Ascending aorta (tissue), 2 donors: ENCODE measurements at regions not wholly inside any gene's neighbourhood (a gene's known extent, or its start where the extent isn't known, plus 50 kb on each side); places are given as distances from the start of the nearest gene placed in this dataset.

ENCODE experiments used
- DNase-seq, 2 donors: peaks; one replicate each; pipeline ENCODE4 v3.0.0-alpha.2; 2019; ENCODE audit warnings: low spot score in 2 of 2
- H3K27ac ChIP-seq, 2 donors: fragments of 200-600 bp; sonication (generic); one replicate each; pipeline ENCODE4 v1.5.1; 2016 to 2017; ENCODE audit warnings: mild to moderate bottlenecking in 1 of 2
- H3K27me3 ChIP-seq: fragments of 200-600 bp; sonication (generic); one replicate; pipeline ENCODE4 v1.5.1; 2017
- H3K36me3 ChIP-seq, 2 donors: fragments of 200-600 bp; sonication (generic); one replicate each; pipeline ENCODE4 v1.5.1; 2016
- H3K4me1 ChIP-seq, 2 donors: fragments of 200-600 bp; sonication (generic); one replicate each; pipeline ENCODE4 v1.5.1; 2016 to 2017; ENCODE audit warnings: mild to moderate bottlenecking in 1 of 2
- H3K4me3 ChIP-seq, 2 donors: fragments of 200-600 bp; sonication (generic); one replicate each; pipeline ENCODE4 v1.5.1; 2016 to 2017; ENCODE audit warnings: mild to moderate bottlenecking in 1 of 2
- H3K9me3 ChIP-seq, 2 donors: fragments of 200-600 bp; sonication (generic); one replicate each; pipeline ENCODE4 v1.5.1; 2016
- intact Hi-C: fragments of 100-400 bp; cut with DNase I; formaldehyde crosslinking; loops from one replicate; pipeline ENCODE4 v1.15.1; 2023
- TF ChIP-seq, protein P1 (sequence below), 3 experiments: fragments of 200-600 bp in 2 of 3; fragments of 450-650 bp in 1 of 3; sonication (generic) in 2 of 3; IDR thresholded peaks; one replicate each; pipeline ENCODE4 v1.5.1; 2016 to 2019; ENCODE audit warnings: antibody characterized with exemption in 3 of 3, mild to moderate bottlenecking in 1 of 3, moderate library complexity in 1 of 3

DNA sequence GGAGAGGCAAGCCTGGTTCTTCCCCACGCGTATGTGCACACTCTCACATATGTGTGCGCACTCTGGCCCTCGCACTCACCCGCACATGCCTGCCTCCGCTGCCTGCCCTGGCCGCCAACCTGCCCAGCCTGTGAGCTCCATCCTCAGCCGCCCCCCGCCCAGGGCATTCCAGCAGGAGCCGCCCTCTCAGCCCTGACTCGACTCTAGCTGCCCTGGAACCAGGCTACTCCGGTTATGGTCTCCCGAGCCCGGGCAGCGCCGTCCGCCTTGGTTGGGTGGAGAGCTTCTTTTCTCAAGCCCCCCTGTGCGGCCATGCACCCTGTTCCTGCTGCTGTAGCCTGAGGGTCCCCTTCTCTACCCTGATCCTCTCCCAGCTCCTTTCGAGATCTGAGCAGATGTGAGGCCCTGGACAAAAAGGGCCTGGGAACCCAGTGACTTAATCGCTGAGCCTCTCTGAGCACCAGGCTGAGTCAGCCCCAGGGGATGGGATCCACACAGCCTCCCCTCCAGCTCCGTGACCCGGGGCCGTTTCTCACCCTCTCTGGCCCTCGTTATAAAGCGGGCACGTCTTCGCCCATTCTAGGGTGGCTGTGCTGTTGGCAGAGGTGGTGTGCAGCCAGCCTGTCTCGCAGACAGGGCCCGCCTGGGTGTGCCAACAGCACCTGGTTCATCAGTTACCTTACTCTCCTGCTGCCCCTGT lies 191.5 kb downstream of the TEX29 start:
- Histone ChIP-seq H3K9me3 (no peaks in the 10 kb centered on the region), H3K27ac (no peak overlapping the region), H3K4me1 (no peaks in the 10 kb centered on the region), H3K4me3 (no peak overlapping the region), H3K36me3 (no peaks in the 10 kb centered on the region), H3K27me3 (no peaks in the 10 kb centered on the region)
- DNase-seq, result no peak
- intact Hi-C loops, result no loop called here
- TF ChIP-seq, protein P1, sequence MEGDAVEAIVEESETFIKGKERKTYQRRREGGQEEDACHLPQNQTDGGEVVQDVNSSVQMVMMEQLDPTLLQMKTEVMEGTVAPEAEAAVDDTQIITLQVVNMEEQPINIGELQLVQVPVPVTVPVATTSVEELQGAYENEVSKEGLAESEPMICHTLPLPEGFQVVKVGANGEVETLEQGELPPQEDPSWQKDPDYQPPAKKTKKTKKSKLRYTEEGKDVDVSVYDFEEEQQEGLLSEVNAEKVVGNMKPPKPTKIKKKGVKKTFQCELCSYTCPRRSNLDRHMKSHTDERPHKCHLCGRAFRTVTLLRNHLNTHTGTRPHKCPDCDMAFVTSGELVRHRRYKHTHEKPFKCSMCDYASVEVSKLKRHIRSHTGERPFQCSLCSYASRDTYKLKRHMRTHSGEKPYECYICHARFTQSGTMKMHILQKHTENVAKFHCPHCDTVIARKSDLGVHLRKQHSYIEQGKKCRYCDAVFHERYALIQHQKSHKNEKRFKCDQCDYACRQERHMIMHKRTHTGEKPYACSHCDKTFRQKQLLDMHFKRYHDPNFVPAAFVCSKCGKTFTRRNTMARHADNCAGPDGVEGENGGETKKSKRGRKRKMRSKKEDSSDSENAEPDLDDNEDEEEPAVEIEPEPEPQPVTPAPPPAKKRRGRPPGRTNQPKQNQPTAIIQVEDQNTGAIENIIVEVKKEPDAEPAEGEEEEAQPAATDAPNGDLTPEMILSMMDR (IDR thresholded peaks at IDR 0.05), result no peak

DNA sequence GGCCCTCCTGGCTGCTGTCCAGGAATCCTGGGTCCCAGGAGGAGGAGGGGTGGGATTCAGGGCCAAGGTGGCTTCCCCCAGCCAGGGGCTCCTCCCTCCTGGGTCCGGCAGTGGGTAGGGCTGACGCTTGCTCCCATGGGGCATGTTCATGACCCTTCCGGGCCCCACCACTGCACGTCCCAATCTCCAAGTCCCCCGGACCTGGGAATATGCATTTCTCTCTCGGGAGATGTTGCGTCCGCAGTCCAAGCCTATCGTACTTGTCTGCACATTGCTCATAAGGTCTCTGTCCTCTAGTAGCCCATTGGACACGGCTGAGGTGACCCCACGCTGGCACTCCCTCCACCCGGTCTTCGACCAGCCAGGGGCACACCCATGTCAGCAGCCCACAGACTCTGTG lies 192.3 kb downstream of the TEX29 start:
- no peak overlapping the region for H3K27ac ChIP-seq
- intact Hi-C loops, result no loop called here
- no peak overlapping the region for H3K4me3 ChIP-seq
- no peak for DNase-seq
- H3K9me3 ChIP-seq, result no peaks in the 10 kb centered on the region
- no peaks in the 10 kb centered on the region for H3K36me3 ChIP-seq
- H3K27me3 ChIP-seq, result no peaks in the 10 kb centered on the region
- no peaks in the 10 kb centered on the region for H3K4me1 ChIP-seq
- TF ChIP-seq, protein P1 (IDR thresholded peaks at IDR 0.05), result no peak

DNA sequence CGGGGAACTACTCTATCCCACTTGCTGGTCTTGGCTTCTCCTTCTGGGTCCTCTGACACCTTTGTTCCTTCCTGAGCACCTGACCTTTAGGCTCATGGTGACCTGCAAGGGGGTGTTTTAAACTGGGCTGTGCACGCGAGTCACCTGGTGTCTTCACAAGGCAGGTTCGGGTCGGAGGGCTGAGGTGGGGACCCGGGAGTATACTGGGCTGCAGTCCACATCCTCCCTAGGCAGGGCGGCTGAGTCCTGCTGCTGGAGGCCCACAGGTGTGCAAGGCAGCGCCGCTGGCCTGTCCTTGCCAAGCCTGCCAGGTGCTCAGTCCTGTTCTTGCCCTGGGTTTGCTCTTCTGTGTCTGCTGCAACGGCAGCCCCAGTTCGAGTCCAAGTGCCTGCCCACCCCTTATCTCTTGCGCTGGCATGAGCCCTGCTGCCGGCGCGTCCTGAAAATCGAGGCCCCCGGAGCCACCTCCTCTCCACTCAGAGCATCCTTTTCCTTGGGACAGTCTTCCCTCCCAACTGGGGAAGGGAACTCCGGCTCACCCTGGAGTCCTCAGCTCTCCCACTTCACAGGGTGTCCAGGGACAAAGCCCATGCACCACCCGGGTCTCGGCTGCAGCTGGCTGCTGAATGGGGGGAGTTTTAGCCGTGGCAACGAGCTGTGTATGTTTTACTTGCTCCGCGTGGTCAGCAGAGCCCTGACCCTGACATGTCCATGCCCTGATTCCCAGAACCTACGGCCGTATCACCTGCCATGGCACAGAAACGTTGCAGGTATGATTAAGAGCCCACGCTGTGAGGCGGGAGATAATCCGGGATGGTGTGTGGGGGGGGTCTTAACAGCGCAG lies 193.5 kb downstream of the TEX29 start:
- TF ChIP-seq, protein P1 (IDR thresholded peaks at IDR 0.05), result no peak
- Histone ChIP-seq H3K27me3 (no peaks in the 10 kb centered on the region), H3K9me3 (no peaks in the 10 kb centered on the region), H3K4me1 (no peaks in the 10 kb centered on the region), H3K36me3 (no peaks in the 10 kb centered on the region), H3K27ac (no peak overlapping the region), H3K4me3 (no peak overlapping the region)
- intact Hi-C loops, result no loop called here
- DNase-seq, result no peak

DNA sequence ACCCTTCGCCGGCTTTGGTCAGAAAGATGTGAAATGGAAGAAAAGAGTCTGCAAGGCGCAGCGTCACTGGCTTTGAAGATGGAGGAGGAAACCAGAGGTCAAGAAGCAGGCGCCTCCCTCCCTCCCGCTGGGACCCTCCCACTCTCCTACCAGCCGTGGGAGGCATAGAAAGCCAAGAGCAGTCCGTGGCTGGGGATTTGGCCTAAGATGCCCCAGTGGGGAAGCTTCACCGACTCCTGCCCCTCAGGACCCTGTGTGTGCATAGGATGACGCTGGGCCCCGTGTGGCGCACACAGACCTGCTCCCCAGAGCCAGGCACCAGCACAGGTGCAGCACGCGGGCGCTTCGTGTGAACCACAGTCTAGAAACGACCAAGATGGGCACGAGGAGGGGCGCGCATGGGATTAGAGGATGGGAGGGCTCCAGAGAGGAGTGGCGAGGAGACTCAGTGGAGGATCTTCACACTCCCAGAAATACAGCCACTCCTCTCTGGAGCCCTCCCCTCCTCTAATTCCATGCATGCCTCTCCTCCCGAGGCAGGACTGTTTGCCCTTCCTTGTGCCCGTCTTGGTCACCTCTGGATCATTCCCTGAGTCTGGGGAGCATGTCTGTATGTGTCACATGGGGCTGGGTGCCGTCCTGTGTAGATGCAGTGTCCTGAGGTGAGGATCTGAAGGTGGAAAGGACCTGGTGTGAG lies 194.3 kb downstream of the TEX29 start:
- H3K9me3 ChIP-seq, result no peaks in the 10 kb centered on the region
- no peak overlapping the region for H3K27ac ChIP-seq
- TF ChIP-seq, protein P1 (IDR thresholded peaks at IDR 0.05), result no peak
- intact Hi-C loops, result no loop called here
- no peaks in the 10 kb centered on the region for H3K27me3 ChIP-seq
- DNase-seq, result no peak
- H3K36me3 ChIP-seq, result no peaks in the 10 kb centered on the region
- no peaks in the 10 kb centered on the region for H3K4me1 ChIP-seq
- no peak overlapping the region for H3K4me3 ChIP-seq

DNA sequence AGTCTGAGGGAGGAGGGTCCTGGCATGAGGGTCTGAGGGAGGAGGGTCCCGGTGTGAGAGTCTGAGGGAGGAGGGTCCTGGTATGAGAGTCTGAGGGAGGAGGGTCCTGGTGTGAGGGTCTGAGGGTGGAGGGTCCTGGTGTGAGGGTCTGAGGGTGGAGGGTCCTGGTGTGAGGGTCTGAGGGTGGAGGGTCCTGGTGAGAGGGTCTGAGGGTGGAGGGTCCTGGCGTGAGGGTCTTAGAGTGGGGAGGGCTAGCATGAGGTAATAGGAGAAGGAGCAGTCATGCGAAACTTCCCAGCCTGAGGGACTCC lies 194.8 kb downstream of the TEX29 start:
- no peak for DNase-seq
- TF ChIP-seq, protein P1 (IDR thresholded peaks at IDR 0.05), result no peak
- no peaks in the 10 kb centered on the region for H3K36me3 ChIP-seq
- intact Hi-C loops, result no loop called here
- no peaks in the 10 kb centered on the region for H3K27me3 ChIP-seq
- H3K4me1 ChIP-seq, result no peaks in the 10 kb centered on the region
- H3K9me3 ChIP-seq, result no peaks in the 10 kb centered on the region
- no peak overlapping the region for H3K4me3 ChIP-seq
- H3K27ac ChIP-seq, result no peak overlapping the region
